Loucy (cell line): ENCODE measurements at regions not wholly inside any gene's neighbourhood (a gene's known extent, or its start where the extent isn't known, plus 50 kb on each side); places are given as distances from the start of the nearest gene placed in this dataset.

ENCODE experiments used
- EZH2phosphoT487 ChIP-seq: fragments of 200-600 bp; IDR thresholded peaks from 2 replicates; pipeline ENCODE4 v1.6.1; 2018; ENCODE audit warnings: antibody characterized with exemption, mild to moderate bottlenecking, moderate library complexity, borderline replicate concordance
- TF ChIP-seq, protein P1 (sequence below): fragments of 200-600 bp; sonication (generic); conservative IDR thresholded peaks from 2 replicates; pipeline ENCODE4 v1.5.1; 2014; ENCODE audit warnings: mild to moderate bottlenecking, antibody characterized with exemption, low read length

- TF ChIP-seq, protein P1, sequence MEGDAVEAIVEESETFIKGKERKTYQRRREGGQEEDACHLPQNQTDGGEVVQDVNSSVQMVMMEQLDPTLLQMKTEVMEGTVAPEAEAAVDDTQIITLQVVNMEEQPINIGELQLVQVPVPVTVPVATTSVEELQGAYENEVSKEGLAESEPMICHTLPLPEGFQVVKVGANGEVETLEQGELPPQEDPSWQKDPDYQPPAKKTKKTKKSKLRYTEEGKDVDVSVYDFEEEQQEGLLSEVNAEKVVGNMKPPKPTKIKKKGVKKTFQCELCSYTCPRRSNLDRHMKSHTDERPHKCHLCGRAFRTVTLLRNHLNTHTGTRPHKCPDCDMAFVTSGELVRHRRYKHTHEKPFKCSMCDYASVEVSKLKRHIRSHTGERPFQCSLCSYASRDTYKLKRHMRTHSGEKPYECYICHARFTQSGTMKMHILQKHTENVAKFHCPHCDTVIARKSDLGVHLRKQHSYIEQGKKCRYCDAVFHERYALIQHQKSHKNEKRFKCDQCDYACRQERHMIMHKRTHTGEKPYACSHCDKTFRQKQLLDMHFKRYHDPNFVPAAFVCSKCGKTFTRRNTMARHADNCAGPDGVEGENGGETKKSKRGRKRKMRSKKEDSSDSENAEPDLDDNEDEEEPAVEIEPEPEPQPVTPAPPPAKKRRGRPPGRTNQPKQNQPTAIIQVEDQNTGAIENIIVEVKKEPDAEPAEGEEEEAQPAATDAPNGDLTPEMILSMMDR = no peak
- no peak for TF ChIP-seq EZH2phosphoT487
Measured at GRCh38 chr9:90271707-90272106, 370.9 kb downstream of the DIRAS2 start.
